ENCODE measurements at regions not wholly inside any gene's neighbourhood (a gene's known extent, or its start where the extent isn't known, plus 50 kb on each side); places are given as distances from the start of the nearest gene placed in this dataset.

- TF ChIP-seq CTCF (conservative IDR thresholded peaks at IDR 0.05; ENCODE audit: low read depth, low read length) (no peak), EZH2 (IDR thresholded peaks at IDR 0.05; ENCODE audit: borderline replicate concordance, low read depth, low read length, poor library complexity, severe bottlenecking) (no peak)
Measured at GRCh38 chr2:212931271-212931670, 220.1 kb downstream of the IKZF2 start.

All from A673 (cell line).